ENCODE measurements at regions not wholly inside any gene's neighbourhood (a gene's known extent, or its start where the extent isn't known, plus 50 kb on each side); places are given as distances from the start of the nearest gene placed in this dataset.

DNA sequence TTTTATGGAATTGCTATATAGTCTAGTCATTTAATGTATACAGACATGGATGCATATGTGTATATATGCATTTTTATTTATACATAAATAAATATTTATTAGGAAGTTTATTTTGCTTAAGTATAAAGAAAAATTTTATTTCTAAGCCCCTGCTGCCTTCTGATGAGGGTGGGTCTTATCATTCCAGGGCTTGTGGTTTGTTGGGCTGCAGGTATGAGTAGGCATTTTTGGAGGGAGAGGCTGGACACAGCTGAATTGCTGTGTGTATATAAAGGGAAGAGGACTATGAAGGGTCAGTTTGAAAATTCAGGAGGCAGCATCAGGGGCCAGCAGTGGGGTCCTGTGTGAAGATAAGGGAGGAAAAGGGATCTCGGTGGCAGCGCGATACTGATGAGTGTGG, 189.4 kb downstream of the TMEM182 start:
- no peak for DNase-seq (ENCODE audit: low read depth in 2 of 2)

DNA sequence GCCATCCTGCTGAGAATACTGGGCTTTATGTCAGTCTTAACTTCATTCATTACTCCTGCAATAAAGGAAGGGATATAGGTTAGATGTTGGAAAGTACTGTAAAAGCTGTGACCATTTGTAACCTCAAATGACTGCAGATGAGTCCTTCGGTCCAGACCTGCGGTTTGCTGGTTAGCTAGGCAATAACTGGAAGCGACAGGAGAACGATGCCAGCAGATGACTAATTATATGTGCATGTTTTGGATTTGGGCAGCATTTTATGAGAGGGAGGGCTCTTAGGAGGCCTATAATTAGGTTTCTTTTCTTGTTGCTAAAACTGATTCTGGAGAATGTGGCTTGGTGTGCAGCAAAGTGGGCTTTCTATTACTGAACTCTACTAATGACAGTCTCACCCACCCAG, 205.6 kb downstream of the TMEM182 start:
- DNase-seq (ENCODE audit: low read depth in 2 of 2) = no peak

DNA sequence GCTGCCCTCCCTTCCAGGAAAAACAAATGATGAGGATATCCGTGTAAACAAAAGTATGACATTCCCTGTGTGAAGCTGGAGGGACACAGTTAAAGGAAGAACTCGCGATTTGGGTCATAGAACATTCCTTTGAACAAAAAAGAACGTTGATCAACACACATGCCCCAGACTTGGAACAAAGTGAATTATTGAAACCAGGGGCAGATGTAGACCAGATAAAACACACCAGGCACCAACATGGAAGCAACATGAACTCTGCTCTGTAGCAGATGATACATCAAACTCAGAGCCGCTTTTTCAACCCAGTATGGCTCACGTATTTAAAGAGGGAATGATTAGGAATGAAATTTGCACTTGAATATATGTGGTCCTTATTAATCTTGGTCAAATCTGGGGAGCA, 206.5 kb downstream of the TMEM182 start:
- no peak for DNase-seq (ENCODE audit: low read depth in 2 of 2)

- no peak for DNase-seq (ENCODE audit: low read depth in 2 of 2)
These were observed 209.9 kb downstream of the TMEM182 start for GRCh38 chr2:102971701-102972100.

DNA sequence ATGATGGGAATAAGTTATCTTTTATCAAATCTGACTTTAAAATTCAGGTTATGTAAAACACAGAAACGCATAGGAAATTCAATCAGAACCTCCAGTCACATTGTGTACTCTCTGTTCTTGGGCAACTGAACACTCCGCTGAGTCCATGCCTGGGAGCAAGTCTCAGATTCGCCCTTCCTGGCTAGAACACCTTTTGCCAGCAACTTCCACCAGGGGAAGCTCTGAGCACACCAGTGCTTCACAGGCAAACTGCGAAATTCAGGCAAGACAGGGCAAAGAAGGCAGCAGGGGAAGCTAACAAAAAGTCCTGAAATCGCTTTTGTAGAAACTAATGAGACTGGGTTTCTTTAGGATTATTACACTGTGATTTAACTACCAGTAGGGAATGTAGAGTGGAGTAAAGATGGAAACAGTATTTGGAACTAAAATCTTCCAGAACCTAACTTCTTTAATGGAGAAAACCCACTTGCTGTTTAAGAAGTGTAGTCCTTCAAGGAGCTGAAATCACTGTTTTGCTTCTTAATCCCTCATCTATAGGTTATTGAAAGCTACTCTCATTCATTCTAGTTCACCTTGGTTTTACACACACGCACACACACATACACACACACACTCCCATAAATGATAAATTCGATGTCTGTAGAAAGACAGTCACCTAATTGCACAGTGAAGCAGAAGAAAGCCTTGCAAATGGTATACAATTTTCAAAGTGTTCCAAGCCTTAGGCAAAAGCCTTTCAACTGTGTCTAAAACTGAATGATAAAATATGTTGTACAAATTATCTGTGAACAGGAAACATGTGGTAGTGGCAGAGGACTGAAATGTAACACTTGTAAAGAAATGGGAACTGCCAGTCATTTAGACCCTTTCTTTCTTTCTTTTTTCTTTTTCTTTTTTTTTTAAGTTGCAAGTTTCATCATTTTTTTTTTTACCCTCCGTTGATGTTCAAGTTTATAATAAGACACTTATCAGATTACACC, 214.5 kb downstream of the TMEM182 start:
- no peak for DNase-seq (ENCODE audit: low read depth in 2 of 2)

- DNase-seq (ENCODE audit: low read depth in 2 of 2) = no peak
These were observed 215.7 kb downstream of the TMEM182 start for GRCh38 chr2:102977426-102978090.

GRCh38 chr2:102978091-102978490, 216.3 kb downstream of the TMEM182 start:
- DNase-seq (ENCODE audit: low read depth in 2 of 2) = no peak

- no peak for DNase-seq (ENCODE audit: low read depth in 2 of 2)
These were observed 217.6 kb downstream of the TMEM182 start for GRCh38 chr2:102979429-102979828.

GRCh38 chr2:102983786-102984185, 222.0 kb downstream of the TMEM182 start:
- no peak for DNase-seq (ENCODE audit: low read depth in 2 of 2)

- DNase-seq (ENCODE audit: low read depth in 2 of 2) = no peak
These were observed 225.1 kb downstream of the TMEM182 start for GRCh38 chr2:102986826-102987490.

DNA sequence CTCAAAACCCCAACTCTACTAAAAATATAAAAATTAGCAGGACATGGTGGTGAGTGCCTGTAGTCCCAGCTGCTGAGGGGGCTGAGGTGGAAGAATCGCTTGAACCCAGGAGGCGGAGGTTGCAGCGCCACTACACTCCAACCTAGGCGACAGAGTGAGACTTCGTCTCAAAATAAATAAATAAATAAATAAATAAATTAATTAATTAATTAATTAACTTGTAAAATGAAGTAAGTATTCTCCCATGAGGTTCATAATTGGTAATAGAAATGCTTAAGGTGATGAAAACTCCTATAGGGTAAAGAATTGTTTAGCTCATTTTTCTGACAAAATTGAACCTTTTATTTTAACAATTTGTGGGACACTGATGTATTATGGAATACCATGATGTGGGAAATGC, 230.8 kb downstream of the TMEM182 start:
- no peak for DNase-seq (ENCODE audit: low read depth in 2 of 2)

GRCh38 chr2:102999958-103000357, 238.1 kb downstream of the TMEM182 start:
- DNase-seq (ENCODE audit: low read depth in 2 of 2) = no peak

DNA sequence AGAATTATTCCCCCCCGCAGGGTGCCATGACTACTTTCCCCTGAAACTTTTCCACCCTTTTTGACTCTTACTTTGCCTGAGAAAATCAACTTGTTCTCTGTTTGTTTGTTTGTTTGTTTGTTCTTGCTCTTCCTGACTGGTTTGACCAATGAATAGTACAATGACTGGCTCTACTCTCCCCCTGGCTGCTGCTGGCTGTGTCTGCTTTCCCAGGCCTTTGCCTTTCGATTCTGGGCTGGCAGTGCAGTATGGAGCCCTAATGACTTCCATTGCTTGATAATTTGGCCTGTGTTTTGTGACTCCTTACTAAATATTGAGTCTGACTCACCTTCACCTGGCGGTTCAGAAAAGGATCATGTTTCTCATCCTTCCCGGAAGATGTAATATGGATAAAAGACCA, 241.1 kb downstream of the TMEM182 start:
- DNase-seq (ENCODE audit: low read depth in 2 of 2) = no peak

DNA sequence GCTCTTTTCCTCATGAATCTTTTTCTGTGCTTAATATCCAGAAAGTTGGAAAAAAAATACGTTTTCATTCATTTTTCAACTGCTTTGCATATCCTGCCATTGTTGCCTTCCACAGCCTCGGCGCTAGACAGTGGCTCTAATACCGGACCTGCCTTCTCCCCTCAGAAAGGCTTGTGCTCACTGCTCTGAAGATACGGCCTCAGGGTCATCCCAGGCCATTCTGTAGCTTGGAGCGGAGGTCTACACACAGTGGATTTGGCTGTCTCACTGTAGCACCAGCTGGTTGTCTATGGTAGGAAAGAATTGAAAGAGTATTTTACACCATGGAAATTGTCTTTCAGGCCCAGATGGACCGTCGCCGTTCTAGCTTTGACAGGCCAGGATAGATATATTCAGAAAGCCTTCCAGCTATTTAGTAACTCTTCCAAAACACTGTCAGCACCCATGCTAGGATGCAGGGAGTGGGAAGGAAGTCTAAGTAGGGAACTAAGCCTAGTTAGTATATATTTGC, 242.0 kb downstream of the TMEM182 start:
- no peak for DNase-seq (ENCODE audit: low read depth in 2 of 2)

GRCh38 chr2:103004426-103004942, 242.7 kb downstream of the TMEM182 start:
- DNase-seq (ENCODE audit: low read depth in 2 of 2) = no peak

GRCh38 chr2:103005393-103005792, 243.6 kb downstream of the TMEM182 start:
- DNase-seq (ENCODE audit: low read depth in 2 of 2) = no peak

DNA sequence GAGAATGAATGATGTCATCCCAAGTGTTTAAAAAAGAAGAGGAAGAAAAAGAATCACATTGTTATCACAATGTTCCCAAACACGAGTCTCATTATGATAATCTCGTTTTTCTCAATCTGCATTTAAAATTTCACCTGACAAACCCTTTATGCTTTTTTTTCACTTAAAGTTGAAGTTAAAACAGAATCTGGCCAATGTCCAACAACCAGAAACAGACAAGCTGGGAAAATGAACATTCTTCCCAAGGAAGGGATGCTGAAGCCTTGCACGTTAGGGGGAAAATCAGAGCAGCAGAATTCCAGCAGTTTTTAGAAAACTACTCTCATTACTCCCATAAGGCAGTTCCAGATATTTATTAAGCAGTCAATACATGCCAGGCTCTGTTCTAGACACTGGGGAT, 245.3 kb downstream of the TMEM182 start:
- no peak for DNase-seq (ENCODE audit: low read depth in 2 of 2)

DNA sequence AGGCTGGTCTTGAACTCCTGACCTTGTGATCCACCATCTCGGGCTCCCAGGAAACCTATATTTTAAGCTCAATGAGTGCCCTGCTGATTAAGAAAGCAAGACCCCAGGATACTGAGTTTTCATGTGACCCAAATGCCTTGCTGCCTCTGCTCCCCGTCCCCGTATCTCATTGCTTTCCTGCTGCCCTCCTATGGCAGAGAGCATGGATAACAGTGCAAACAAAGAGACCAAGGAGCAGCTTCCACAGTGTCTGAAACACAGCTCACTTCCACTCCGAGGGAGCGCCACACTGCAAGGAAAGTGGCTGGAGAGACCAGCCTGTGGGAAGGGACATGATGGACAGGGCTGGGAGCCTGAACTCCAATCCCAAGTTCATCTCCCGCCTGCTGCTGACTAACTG, 246.8 kb downstream of the TMEM182 start:
- no peak for DNase-seq (ENCODE audit: low read depth in 2 of 2)

- no peak for DNase-seq (ENCODE audit: low read depth in 2 of 2)
These were observed 248.0 kb downstream of the TMEM182 start for GRCh38 chr2:103009871-103010270.

GRCh38 chr2:103010306-103010705, 248.5 kb downstream of the TMEM182 start:
- DNase-seq (ENCODE audit: low read depth in 2 of 2) = no peak

- DNase-seq (ENCODE audit: low read depth in 2 of 2) = no peak
These were observed 248.9 kb downstream of the TMEM182 start for GRCh38 chr2:103010751-103011150.

GRCh38 chr2:103012590-103012989, 250.8 kb downstream of the TMEM182 start:
- no peak for DNase-seq (ENCODE audit: low read depth in 2 of 2)
